RKO (cell line): ENCODE measurements at regions not wholly inside any gene's neighbourhood (a gene's known extent, or its start where the extent isn't known, plus 50 kb on each side); places are given as distances from the start of the nearest gene placed in this dataset.

Source experiments
- DNase-seq: peaks from one replicate; pipeline ENCODE4 v3.0.0-alpha.2; 2016; ENCODE audit warnings: low spot score

- peak; percentile 56 for DNase-seq
Observed at GRCh38 chr14:52380294-52380693, 66.2 kb downstream of the PTGER2 start.
